Fibroblast of lung (primary cell): ENCODE measurements at regions not wholly inside any gene's neighbourhood (a gene's known extent, or its start where the extent isn't known, plus 50 kb on each side); places are given as distances from the start of the nearest gene placed in this dataset.

Experiments
- DNase-seq, 2 donors: peaks; one replicate each; pipeline versions ENCODE4 v3.0.0 to v3.0.0-alpha.2; 2010; ENCODE audit warnings: low read depth in 2 of 2
- H2AFZ ChIP-seq: 2 replicates; pipeline ENCODE4 v1.5.1; 2012; ENCODE audit warnings: low read length, control low read depth, inconsistent platforms
- H3K27ac ChIP-seq: 2 replicates; pipeline ENCODE4 v1.5.1; 2011; ENCODE audit warnings: low read length, control low read depth; ENCODE audit not compliant: insufficient read depth
- H3K27me3 ChIP-seq: 2 replicates; pipeline ENCODE4 v1.5.1; 2011; ENCODE audit warnings: mild to moderate bottlenecking, low read length; ENCODE audit not compliant: control insufficient read depth, insufficient read depth
- H3K36me3 ChIP-seq: 2 replicates; pipeline ENCODE4 v1.5.1; 2011; ENCODE audit warnings: low read length; ENCODE audit not compliant: control insufficient read depth, insufficient read depth
- H3K4me1 ChIP-seq: 2 replicates; pipeline ENCODE4 v1.5.1; 2011; ENCODE audit warnings: low read length; ENCODE audit not compliant: control insufficient read depth, insufficient read depth; ENCODE audit errors: extremely low read depth
- H3K4me2 ChIP-seq: 2 replicates; pipeline ENCODE4 v1.5.1; 2011; ENCODE audit warnings: low read length, control low read depth; ENCODE audit not compliant: insufficient read depth; ENCODE audit errors: extremely low read depth
- H3K4me3 ChIP-seq, 4 experiments: fragments of 200-600 bp in 1 of 4; sonication (generic) in 1 of 4; replicated peaks in 1 of 4; 2 replicates each; pipeline ENCODE4 v1.5.1; 2011 to 2016; ENCODE audit warnings: low read length in 4 of 4, low read depth in 3 of 4, mild to moderate bottlenecking in 3 of 4, control low read depth in 2 of 4, inconsistent platforms in 1 of 4, mixed read lengths in 1 of 4; ENCODE audit not compliant: insufficient read depth in 1 of 4; ENCODE audit errors: control extremely low read depth in 1 of 4
- H3K79me2 ChIP-seq: 2 replicates; pipeline ENCODE4 v1.5.1; 2012; ENCODE audit warnings: mild to moderate bottlenecking, low read length, inconsistent platforms; ENCODE audit not compliant: control insufficient read depth, insufficient read depth
- H3K9ac ChIP-seq: 2 replicates; pipeline ENCODE4 v1.5.1; 2011; ENCODE audit warnings: mild to moderate bottlenecking, low read length, control low read depth; ENCODE audit not compliant: insufficient read depth
- H3K9me3 ChIP-seq: 2 replicates; pipeline ENCODE4 v1.5.1; 2012; ENCODE audit warnings: low read depth, low read length; ENCODE audit not compliant: control insufficient read depth, insufficient read depth
- H4K20me1 ChIP-seq: 2 replicates; pipeline ENCODE4 v1.5.1; 2011; ENCODE audit warnings: low read length; ENCODE audit not compliant: control insufficient read depth, insufficient read depth; ENCODE audit errors: extremely low read depth
- EZH2 ChIP-seq: IDR thresholded peaks from 2 replicates; pipeline ENCODE4 v1.5.1; 2012; ENCODE audit warnings: low read length, control low read depth, mild to moderate bottlenecking; ENCODE audit errors: missing control alignments
- TF ChIP-seq, protein P1 (sequence below), 2 donors: IDR thresholded peaks in 1 of 2; conservative IDR thresholded peaks in 1 of 2; 1 replicate in 1 of 2; 2 replicates in 1 of 2; pipeline ENCODE4 v1.5.1; 2011 to 2012; ENCODE audit warnings: low read length in 2 of 2, control low read depth in 1 of 2, inconsistent platforms in 1 of 2, low read depth in 1 of 2, mild to moderate bottlenecking in 1 of 2

GRCh38 chr18:37864122-37864521 lies 298.5 kb upstream of the CELF4 start:
- Histone ChIP-seq H3K27me3 (no peaks in the 10 kb centered on the region), H3K4me2 (no peak overlapping the region), H3K4me3 (no peak overlapping the region), H3K9ac (no peak overlapping the region), H3K9me3 (no peaks in the 10 kb centered on the region), H3K27ac (no peak overlapping the region), H3K36me3 (no peaks in the 10 kb centered on the region), H3K79me2 (no peaks in the 10 kb centered on the region), H3K4me1 (no peaks in the 10 kb centered on the region), H4K20me1 (no peaks in the 10 kb centered on the region), H2AFZ (no peak overlapping the region)
- TF ChIP-seq, protein P1, sequence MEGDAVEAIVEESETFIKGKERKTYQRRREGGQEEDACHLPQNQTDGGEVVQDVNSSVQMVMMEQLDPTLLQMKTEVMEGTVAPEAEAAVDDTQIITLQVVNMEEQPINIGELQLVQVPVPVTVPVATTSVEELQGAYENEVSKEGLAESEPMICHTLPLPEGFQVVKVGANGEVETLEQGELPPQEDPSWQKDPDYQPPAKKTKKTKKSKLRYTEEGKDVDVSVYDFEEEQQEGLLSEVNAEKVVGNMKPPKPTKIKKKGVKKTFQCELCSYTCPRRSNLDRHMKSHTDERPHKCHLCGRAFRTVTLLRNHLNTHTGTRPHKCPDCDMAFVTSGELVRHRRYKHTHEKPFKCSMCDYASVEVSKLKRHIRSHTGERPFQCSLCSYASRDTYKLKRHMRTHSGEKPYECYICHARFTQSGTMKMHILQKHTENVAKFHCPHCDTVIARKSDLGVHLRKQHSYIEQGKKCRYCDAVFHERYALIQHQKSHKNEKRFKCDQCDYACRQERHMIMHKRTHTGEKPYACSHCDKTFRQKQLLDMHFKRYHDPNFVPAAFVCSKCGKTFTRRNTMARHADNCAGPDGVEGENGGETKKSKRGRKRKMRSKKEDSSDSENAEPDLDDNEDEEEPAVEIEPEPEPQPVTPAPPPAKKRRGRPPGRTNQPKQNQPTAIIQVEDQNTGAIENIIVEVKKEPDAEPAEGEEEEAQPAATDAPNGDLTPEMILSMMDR (conservative IDR thresholded peaks at IDR 0.05 in 1 of 2, IDR thresholded peaks at IDR 0.05 in 1 of 2; ENCODE audit: low read depth in 1 of 2, low read length in 2 of 2), result no peak
- no peak for TF ChIP-seq EZH2
- DNase-seq, result no peak

DNA sequence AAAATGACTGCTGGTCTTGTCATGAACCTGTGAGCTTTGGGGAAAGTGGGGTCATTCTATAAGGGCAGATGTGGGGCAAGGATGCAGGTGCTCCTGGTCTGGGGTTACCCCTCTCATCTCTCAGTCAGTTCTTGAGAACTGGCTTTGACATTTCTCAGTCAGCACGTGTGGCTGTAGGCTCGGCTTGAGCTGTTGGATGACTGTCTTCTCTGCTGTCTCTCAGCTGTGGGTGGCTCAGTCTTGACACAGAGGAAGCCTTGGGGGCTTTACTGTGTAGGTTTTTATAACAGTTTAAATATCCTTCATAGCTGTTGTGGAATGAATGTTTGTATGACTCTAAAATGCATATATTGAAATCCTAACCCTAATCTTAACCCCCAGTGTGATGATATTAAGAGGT lies 296.4 kb upstream of the CELF4 start:
- no peaks in the 10 kb centered on the region for H3K79me2 ChIP-seq
- H3K36me3 ChIP-seq, result no peaks in the 10 kb centered on the region
- no peak overlapping the region for H3K27ac ChIP-seq
- H2AFZ ChIP-seq, result no peak overlapping the region
- no peak for DNase-seq
- H3K4me1 ChIP-seq, result no peaks in the 10 kb centered on the region
- TF ChIP-seq, protein P1 (conservative IDR thresholded peaks at IDR 0.05 in 1 of 2, IDR thresholded peaks at IDR 0.05 in 1 of 2; ENCODE audit: low read depth in 1 of 2, low read length in 2 of 2), result no peak
- TF ChIP-seq EZH2, result no peak
- no peaks in the 10 kb centered on the region for H3K27me3 ChIP-seq
- H3K4me2 ChIP-seq, result no peak overlapping the region
- H3K9me3 ChIP-seq, result no peaks in the 10 kb centered on the region
- H3K4me3 ChIP-seq, result no peak overlapping the region
- H3K9ac ChIP-seq, result no peak overlapping the region
- H4K20me1 ChIP-seq, result no peaks in the 10 kb centered on the region

DNA sequence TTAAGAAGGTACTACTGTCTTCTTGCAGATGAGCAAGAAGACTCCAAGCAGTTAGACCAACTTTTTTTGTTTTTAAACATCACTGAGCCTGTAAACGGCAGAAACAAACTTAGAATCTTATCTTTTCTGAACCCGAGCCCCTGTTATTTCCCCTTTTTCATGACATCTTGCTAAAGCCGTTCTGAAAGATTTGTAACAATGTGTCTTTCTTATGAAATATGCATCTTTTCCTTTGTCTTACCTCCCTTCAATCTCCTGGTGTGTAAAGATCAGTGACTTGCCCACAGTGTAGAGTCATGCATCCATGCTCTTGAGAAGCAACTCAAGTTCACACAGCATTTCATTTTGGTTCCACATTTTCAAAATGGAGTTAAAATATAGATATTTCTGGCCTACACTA lies 288.8 kb upstream of the CELF4 start:
- no peaks in the 10 kb centered on the region for H3K9me3 ChIP-seq
- H3K36me3 ChIP-seq, result no peaks in the 10 kb centered on the region
- TF ChIP-seq, protein P1 (conservative IDR thresholded peaks at IDR 0.05 in 1 of 2, IDR thresholded peaks at IDR 0.05 in 1 of 2; ENCODE audit: low read depth in 1 of 2, low read length in 2 of 2), result no peak
- TF ChIP-seq EZH2, result no peak
- no peaks in the 10 kb centered on the region for H3K4me1 ChIP-seq
- H2AFZ ChIP-seq, result no peak overlapping the region
- no peak for DNase-seq
- H4K20me1 ChIP-seq, result no peaks in the 10 kb centered on the region
- H3K27me3 ChIP-seq, result no peaks in the 10 kb centered on the region
- H3K79me2 ChIP-seq, result no peaks in the 10 kb centered on the region
- H3K27ac ChIP-seq, result no peak overlapping the region
- H3K9ac ChIP-seq, result no peak overlapping the region
- no peak overlapping the region for H3K4me3 ChIP-seq
- no peak overlapping the region for H3K4me2 ChIP-seq
